ENCODE measurements at regions not wholly inside any gene's neighbourhood (a gene's known extent, or its start where the extent isn't known, plus 50 kb on each side); places are given as distances from the start of the nearest gene placed in this dataset.

GRCh38 chr16:50864386-50864785 lies 122.5 kb downstream of the CYLD start:
- DNase-seq, result no peak

GRCh38 chr16:50863644-50864144 lies 121.8 kb downstream of the CYLD start:
- no peak for DNase-seq

GRCh38 chr16:50862818-50863643 lies 121.1 kb downstream of the CYLD start:
- DNase-seq, result no peak

- no peak for DNase-seq
These were observed 120.1 kb downstream of the CYLD start for GRCh38 chr16:50861970-50862411.

GRCh38 chr16:50861451-50861850 lies 119.6 kb downstream of the CYLD start:
- no peak for DNase-seq

GRCh38 chr16:50859628-50860360 lies 117.9 kb downstream of the CYLD start:
- DNase-seq, result no peak

- no peak for DNase-seq
These were observed 117.2 kb downstream of the CYLD start for GRCh38 chr16:50858877-50859627.

- DNase-seq, result no peak
These were observed 116.5 kb downstream of the CYLD start for GRCh38 chr16:50858376-50858775.

GRCh38 chr16:50857881-50858280 lies 116.0 kb downstream of the CYLD start:
- DNase-seq, result no peak

GRCh38 chr16:50856991-50857390 lies 115.1 kb downstream of the CYLD start:
- no peak for DNase-seq

- no peak for DNase-seq
These were observed 111.4 kb downstream of the CYLD start for GRCh38 chr16:50853329-50853728.
